Activated CD4-positive, alpha-beta T cell treated with anti-CD3 and anti-CD28 coated beads, Interleukin-2, amount 50 U/mL, for 24 hours (primary cell): ENCODE measurements at regions not wholly inside any gene's neighbourhood (a gene's known extent, or its start where the extent isn't known, plus 50 kb on each side); places are given as distances from the start of the nearest gene placed in this dataset.
"Not testable (repeated sequence)": the region's sequence is repeated elsewhere in the genome, so short reads cannot be mapped to it uniquely, and the experiment has no call there.

Source experiments
- DNase-seq, 2 donors: peaks; one replicate each; pipeline ENCODE4 v3.0.0-alpha.2; 2020; ENCODE audit warnings: low read depth in 1 of 2, low spot score in 1 of 2

- no peak for DNase-seq
Measured at GRCh38 chr2:16374671-16375070, 291.0 kb downstream of the CYRIA start.

GRCh38 chr2:16373341-16373740, 292.3 kb downstream of the CYRIA start:
- no peak for DNase-seq

- no peak for DNase-seq
Measured at GRCh38 chr2:16371751-16372150, 293.9 kb downstream of the CYRIA start.

GRCh38 chr2:16368951-16369350, 296.7 kb downstream of the CYRIA start:
- no peak for DNase-seq

GRCh38 chr2:16368328-16368727, 297.3 kb downstream of the CYRIA start:
- DNase-seq: no peak

- DNase-seq: no peak
Measured at GRCh38 chr2:16365366-16365765, 300.3 kb downstream of the CYRIA start.

- DNase-seq: no peak
Measured at GRCh38 chr2:16363581-16363980, 302.1 kb downstream of the CYRIA start.

- no peak for DNase-seq
Measured at GRCh38 chr2:16362611-16363010, 303.0 kb downstream of the CYRIA start.

GRCh38 chr2:16361261-16361995, 304.2 kb downstream of the CYRIA start:
- no peak for DNase-seq

GRCh38 chr2:16359961-16360360, 305.7 kb downstream of the CYRIA start:
- no peak for DNase-seq

GRCh38 chr2:16357188-16357587, 308.4 kb downstream of the CYRIA start:
- no peak for DNase-seq

GRCh38 chr2:16351541-16351940, 314.1 kb downstream of the CYRIA start:
- no peak for DNase-seq

- no peak for DNase-seq
Measured at GRCh38 chr2:16351137-16351536, 314.5 kb downstream of the CYRIA start.

GRCh38 chr2:16350211-16350610, 315.4 kb downstream of the CYRIA start:
- DNase-seq: no peak

- DNase-seq: no peak
Measured at GRCh38 chr2:16349811-16350210, 315.8 kb downstream of the CYRIA start.

GRCh38 chr2:16348821-16349515, 316.7 kb downstream of the CYRIA start:
- no peak for DNase-seq

GRCh38 chr2:16346671-16347070, 319.0 kb downstream of the CYRIA start:
- DNase-seq: no peak

- not testable (repeated sequence) for DNase-seq
Measured at GRCh38 chr2:16345231-16345630, 320.4 kb downstream of the CYRIA start.

- no peak for DNase-seq
Measured at GRCh38 chr2:16339206-16339605, 326.4 kb downstream of the CYRIA start.

GRCh38 chr2:16338026-16338425, 327.6 kb downstream of the CYRIA start:
- no peak for DNase-seq

GRCh38 chr2:16336916-16337315, 328.7 kb downstream of the CYRIA start:
- no peak for DNase-seq

- no peak for DNase-seq
Measured at GRCh38 chr2:16336491-16336890, 329.1 kb downstream of the CYRIA start.

GRCh38 chr2:16335947-16336346, 329.7 kb downstream of the CYRIA start:
- no peak for DNase-seq
